Right cardiac atrium (tissue), 5 donors: ENCODE measurements at regions not wholly inside any gene's neighbourhood (a gene's known extent, or its start where the extent isn't known, plus 50 kb on each side); places are given as distances from the start of the nearest gene placed in this dataset.

Experiments used
- ATAC-seq, 2 donors: fragments of 200-7000 bp; cut with Tn5 transposase; one replicate each; pipeline versions ENCODE4 v1.8.0 to v1.9.1; 2020; ENCODE audit warnings: moderate library complexity in 2 of 2, mild to moderate bottlenecking in 1 of 2
- DNase-seq, 3 donors: peaks; one replicate each; pipeline ENCODE4 v3.0.0-alpha.2; 2020
- H3K27ac ChIP-seq: one replicate; pipeline ENCODE4 v1.5.1; 2013; ENCODE audit warnings: mild to moderate bottlenecking, low read length, control low read depth, moderate library complexity
- H3K27me3 ChIP-seq: one replicate; pipeline ENCODE4 v1.6.1; 2013; ENCODE audit not compliant: control insufficient read depth, insufficient read depth
- H3K4me1 ChIP-seq: one replicate; pipeline ENCODE4 v1.6.1; 2013; ENCODE audit warnings: low read length; ENCODE audit not compliant: control insufficient read depth, insufficient read depth
- H3K4me3 ChIP-seq: one replicate; pipeline ENCODE4 v1.5.1; 2013; ENCODE audit warnings: low read length, control low read depth
- H3K9me3 ChIP-seq: one replicate; pipeline ENCODE4 v1.6.1; 2013; ENCODE audit warnings: low read length; ENCODE audit not compliant: control insufficient read depth
- WGBS: extraction: QIAGEN DNeasy Blood & Tissue Kit; methylation state at CpG from one replicate; pipeline ENCODE4 v1.1.7; 2013; 5-methylcytosine and 5-hydroxymethylcytosine counted together
- intact Hi-C, 4 donors: fragments of 100-400 bp; cut with DNase I; formaldehyde crosslinking; loops; one replicate each; pipeline versions ENCODE4 v1.11.0 to v1.14.0; 2022 to 2023
- donor health status: healthy with polysubstance abuse.
- donor health status: DM: no; HTN: yes; CAD: no.
- donor health status: DM: no; HTN: no; CAD: no.
- donor health status: DM: no; HTN: yes; CAD: no; lungs with severe emphysema.
- donor health status: DM: yes; HTN: yes; CAD: no.

DNA sequence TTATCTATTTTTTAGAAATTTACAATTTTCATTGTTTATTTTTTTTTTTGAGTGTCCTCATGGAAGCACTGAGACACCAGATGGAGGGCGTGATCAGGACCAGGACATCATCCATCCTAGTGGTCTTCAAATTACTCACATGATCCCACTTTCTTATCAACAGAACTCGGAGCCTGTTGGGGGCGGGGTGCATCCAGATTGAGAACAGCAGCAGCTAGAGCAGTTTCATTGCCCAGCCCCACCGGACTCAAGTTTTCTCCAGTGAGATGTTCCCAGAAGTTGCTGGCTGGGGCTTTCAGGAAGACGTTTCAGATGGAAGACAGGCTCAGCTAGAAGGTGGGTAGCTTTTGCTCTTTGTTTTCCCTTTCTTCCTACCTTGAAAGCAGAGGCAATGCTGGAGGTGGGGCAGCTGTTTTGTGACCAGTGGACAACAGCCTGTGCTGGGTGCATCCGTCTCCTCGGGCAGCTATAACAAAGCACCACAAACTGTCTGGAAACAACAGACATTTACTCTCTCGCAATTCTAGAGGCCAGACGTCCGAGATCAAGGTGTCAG, 562.1 kb downstream of the TBC1D22A start:
- DNase-seq (no peak), ATAC-seq (no peak)
- intact Hi-C loops, result no loop called here
- H3K4me1 ChIP-seq, result no peaks in the 10 kb centered on the region
- H3K27me3 ChIP-seq, result no peaks in the 10 kb centered on the region
- no peak overlapping the region for H3K27ac ChIP-seq
- WGBS, result 66% methylated on average over 10 of the region's 10 CpGs
- H3K9me3 ChIP-seq, result no peaks in the 10 kb centered on the region
- H3K4me3 ChIP-seq, result no peak overlapping the region

GRCh38 chr22:47323518-47323917, 561.1 kb downstream of the TBC1D22A start:
- Histone ChIP-seq H3K27me3 (no peaks in the 10 kb centered on the region), H3K9me3 (no peaks in the 10 kb centered on the region), H3K27ac (no peak overlapping the region), H3K4me3 (no peak overlapping the region), H3K4me1 (no peaks in the 10 kb centered on the region)
- ATAC-seq (no peak), DNase-seq (no peak)
- 83% methylated on average over 6 of the region's 6 CpGs for WGBS
- intact Hi-C loops, result no loop called here

DNA sequence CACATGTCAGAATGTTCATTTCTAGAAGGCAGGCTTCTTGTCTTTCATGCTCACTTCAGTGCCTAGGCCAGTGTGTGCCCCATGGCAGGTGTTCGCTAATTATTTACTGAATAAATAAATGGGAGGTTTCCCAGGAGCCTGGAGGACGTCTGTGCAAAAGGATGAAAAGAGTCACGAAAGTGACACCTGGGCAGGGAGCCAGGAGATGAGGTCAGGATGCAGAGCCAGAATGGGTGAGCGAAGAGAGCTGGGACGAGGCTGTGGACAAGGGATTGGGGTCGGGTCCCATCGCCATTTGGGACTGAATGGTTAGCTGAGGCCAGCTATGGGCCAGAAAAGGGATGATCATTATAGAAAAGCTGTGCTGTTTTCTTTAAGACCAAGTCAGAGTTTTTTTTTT, 560.4 kb downstream of the TBC1D22A start:
- no peak for DNase-seq
- H3K9me3 ChIP-seq, result no peaks in the 10 kb centered on the region
- H3K27me3 ChIP-seq, result no peaks in the 10 kb centered on the region
- intact Hi-C loops, result no loop called here
- ATAC-seq, result no peak
- WGBS, result 50% methylated on average over 7 of the region's 7 CpGs
- H3K4me1 ChIP-seq, result no peaks in the 10 kb centered on the region
- H3K4me3 ChIP-seq, result no peak overlapping the region
- H3K27ac ChIP-seq, result no peak overlapping the region

- Histone ChIP-seq H3K27me3 (no peaks in the 10 kb centered on the region), H3K4me3 (no peak overlapping the region), H3K4me1 (no peaks in the 10 kb centered on the region), H3K27ac (no peak overlapping the region), H3K9me3 (no peaks in the 10 kb centered on the region)
- ATAC-seq, result no peak
- DNase-seq, result no peak
- 78% methylated on average over 1 of the region's 1 CpG for WGBS
- intact Hi-C loops, result no loop called here
Measured at GRCh38 chr22:47320560-47320959, 558.1 kb downstream of the TBC1D22A start.

- H3K27ac ChIP-seq, result no peak overlapping the region
- DNase-seq (no peak), ATAC-seq (no peak)
- 52% methylated on average over 9 of the region's 9 CpGs for WGBS
- no peak overlapping the region for H3K4me3 ChIP-seq
- intact Hi-C loops, result no loop called here
- H3K9me3 ChIP-seq, result no peaks in the 10 kb centered on the region
- no peaks in the 10 kb centered on the region for H3K27me3 ChIP-seq
- no peaks in the 10 kb centered on the region for H3K4me1 ChIP-seq
Measured at GRCh38 chr22:47318041-47318737, 555.7 kb downstream of the TBC1D22A start.

- intact Hi-C loops, result no loop called here
Measured at GRCh38 chr22:47315862-47316419, 553.5 kb downstream of the TBC1D22A start.

GRCh38 chr22:47310601-47311000, 548.2 kb downstream of the TBC1D22A start:
- Histone ChIP-seq H3K27me3 (no peaks in the 10 kb centered on the region), H3K4me3 (no peak overlapping the region), H3K9me3 (no peaks in the 10 kb centered on the region), H3K27ac (no peak overlapping the region), H3K4me1 (no peaks in the 10 kb centered on the region)
- 76% methylated on average over 1 of the region's 1 CpG for WGBS
- intact Hi-C loops, result no loop called here
- ATAC-seq (no peak), DNase-seq (no peak)

More at GRCh38 chr22:47315862-47316419, 553.5 kb downstream of the TBC1D22A start:
- no peak for DNase-seq
- Histone ChIP-seq H3K4me3 (no peak overlapping the region), H3K27me3 (no peaks in the 10 kb centered on the region), H3K27ac (no peak overlapping the region), H3K4me1 (no peaks in the 10 kb centered on the region), H3K9me3 (no peaks in the 10 kb centered on the region)
- ATAC-seq, result no peak
- 34% methylated on average over 7 of the region's 7 CpGs for WGBS

DNA sequence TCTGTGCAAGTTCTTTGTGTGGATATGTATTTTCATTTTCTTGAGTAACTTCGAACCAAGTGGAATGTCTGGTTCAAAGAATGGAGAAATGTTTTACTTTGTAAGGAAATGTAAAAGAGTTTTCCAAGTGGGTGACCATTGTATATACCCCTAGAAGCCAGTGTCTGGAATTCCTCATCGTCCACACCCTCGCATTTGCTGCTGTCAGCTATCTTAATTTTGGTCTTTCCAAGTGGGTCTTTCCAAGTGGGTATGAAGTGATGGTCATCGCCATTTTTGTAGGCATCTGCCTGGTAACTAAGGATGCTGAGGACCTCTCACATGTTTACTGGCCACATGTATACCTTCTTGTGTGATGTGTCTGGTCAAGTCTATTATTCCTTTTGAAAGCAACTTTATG, 547.5 kb downstream of the TBC1D22A start:
- Histone ChIP-seq H3K9me3 (no peaks in the 10 kb centered on the region), H3K4me3 (no peak overlapping the region), H3K27ac (no peak overlapping the region), H3K27me3 (no peaks in the 10 kb centered on the region), H3K4me1 (no peaks in the 10 kb centered on the region)
- 89% methylated on average over 4 of the region's 4 CpGs for WGBS
- DNase-seq (no peak), ATAC-seq (no peak)
- intact Hi-C loops, result no loop called here

DNA sequence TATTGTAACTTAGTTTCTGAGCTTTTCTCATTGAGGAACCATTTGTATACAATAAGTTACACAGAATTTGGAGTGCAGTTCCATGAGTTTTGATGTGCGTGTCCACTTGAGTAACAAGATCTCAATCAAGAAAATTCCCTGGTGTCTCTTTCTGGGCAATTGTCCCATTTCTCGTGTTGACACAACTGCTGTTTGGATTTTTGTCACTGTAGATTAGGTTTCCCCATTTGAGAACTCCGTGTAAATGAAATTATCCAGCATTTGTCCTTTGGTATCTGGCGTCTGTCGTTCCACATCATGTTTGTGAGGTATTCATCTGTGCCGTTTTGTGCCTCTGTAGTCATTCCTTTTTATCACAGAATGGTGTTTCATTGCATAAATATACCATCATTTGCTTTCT, 547.0 kb downstream of the TBC1D22A start:
- no peaks in the 10 kb centered on the region for H3K27me3 ChIP-seq
- no peaks in the 10 kb centered on the region for H3K4me1 ChIP-seq
- no peak for DNase-seq
- no peak overlapping the region for H3K4me3 ChIP-seq
- intact Hi-C loops, result no loop called here
- no peak overlapping the region for H3K27ac ChIP-seq
- ATAC-seq, result no peak
- no peaks in the 10 kb centered on the region for H3K9me3 ChIP-seq
- WGBS, result 57% methylated on average over 6 of the region's 6 CpGs

DNA sequence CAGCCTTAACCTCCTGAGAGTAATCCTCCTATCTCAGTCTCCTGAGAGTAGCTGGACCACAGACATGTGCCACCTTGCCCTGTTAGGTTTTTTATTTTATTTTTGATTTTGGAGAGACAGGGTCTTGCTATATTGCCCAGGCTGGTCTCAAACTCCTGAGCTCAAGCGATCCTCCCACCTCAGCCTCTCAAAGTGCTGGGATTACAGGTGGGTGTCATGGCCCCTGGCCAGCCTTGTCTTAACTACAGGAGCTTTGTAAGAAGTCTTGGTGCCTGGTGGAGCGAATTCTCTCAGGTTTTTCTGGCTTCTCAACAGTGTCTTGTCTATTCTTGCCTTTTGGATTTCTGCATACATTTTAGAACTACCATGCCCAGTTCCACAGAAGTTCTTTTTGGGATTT, 546.4 kb downstream of the TBC1D22A start:
- intact Hi-C loops, result no loop called here
- no peak for DNase-seq
- ATAC-seq, result no peak
- H3K4me1 ChIP-seq, result no peaks in the 10 kb centered on the region
- WGBS, result 77% methylated on average over 2 of the region's 2 CpGs
- H3K27me3 ChIP-seq, result no peaks in the 10 kb centered on the region
- no peak overlapping the region for H3K27ac ChIP-seq
- no peaks in the 10 kb centered on the region for H3K9me3 ChIP-seq
- H3K4me3 ChIP-seq, result no peak overlapping the region

GRCh38 chr22:47307822-47308221, 545.4 kb downstream of the TBC1D22A start:
- intact Hi-C loops, result no loop called here
- H3K4me3 ChIP-seq, result no peak overlapping the region
- no peak for ATAC-seq

More at GRCh38 chr22:47307822-47308221, 545.4 kb downstream of the TBC1D22A start:
- H3K9me3 ChIP-seq, result no peaks in the 10 kb centered on the region
- no peak overlapping the region for H3K27ac ChIP-seq
- H3K4me1 ChIP-seq, result no peaks in the 10 kb centered on the region
- DNase-seq, result no peak
- no peaks in the 10 kb centered on the region for H3K27me3 ChIP-seq
- WGBS, result 86% methylated on average over 6 of the region's 6 CpGs
